HepG2 (cell line): ENCODE measurements at regions not wholly inside any gene's neighbourhood (a gene's known extent, or its start where the extent isn't known, plus 50 kb on each side); places are given as distances from the start of the nearest gene placed in this dataset.
"Not testable (repeated sequence)": the region's sequence is repeated elsewhere in the genome, so short reads cannot be mapped to it uniquely, and the experiment has no call there.

Experiments used
- ATAC-seq: fragments of 200-7000 bp; cut with Tn5 transposase; 3 replicates; pipeline ENCODE4 v1.9.1; 2020; ENCODE audit warnings: mild to moderate bottlenecking, moderate library complexity
- BruUV-seq: library from RNA; stranded (reverse); fragments of 400-500 nt; replicated peaks from 2 replicates; lab custom pipeline; 2021; lab: Mats Ljungman, UMichigan
- CTCF ChIA-PET: fragments of 300-600 bp; formaldehyde crosslinking; extraction: SDS; loops from one replicate; lab custom pipeline; 2021; ENCODE audit warnings: low total read pairs, inconsistent platforms, low intra/inter-chr PET ratio; lab: Yijun Ruan, JAX
- POLR2A ChIA-PET: fragments of 350-600 bp; sonication (Branson Sonifier 250); formaldehyde crosslinking; loops from one replicate; lab custom pipeline; 2020; ENCODE audit warnings: antibody characterized with exemption, inconsistent platforms; lab: Yijun Ruan, JAX
- DNase-seq: peaks from one replicate; pipeline ENCODE4 v3.0.0-alpha.2; 2015; ENCODE audit warnings: low spot score
- FAIRE-seq: peaks from 3 replicates; lab custom pipeline; 2011; peaks lifted over from hg19 to GRCh38; lab: Jason Lieb, UNC
- H2AFZ ChIP-seq: one replicate; pipeline ENCODE4 v1.6.1; 2011; ENCODE audit warnings: low read length, inconsistent platforms
- H3K27ac ChIP-seq: fragments of 300-600 bp; 3 replicates; pipeline ENCODE4 v1.8.0; 2011; ENCODE audit warnings: mixed run types, mild to moderate bottlenecking, mixed read lengths, low read length, inconsistent platforms; ENCODE audit not compliant: insufficient read depth; ENCODE audit errors: extremely low read length
- H3K27me3 ChIP-seq, 2 experiments: fragments of 200-600 bp in 1 of 2; 2 replicates in 1 of 2; 3 replicates in 1 of 2; pipeline versions ENCODE4 v1.6.0 to v1.8.0; 2011; ENCODE audit warnings: low read length in 2 of 2, mild to moderate bottlenecking in 2 of 2, moderate library complexity in 2 of 2, inconsistent platforms in 1 of 2; ENCODE audit not compliant: insufficient read depth in 2 of 2, control insufficient read depth in 1 of 2
- H3K36me3 ChIP-seq, 2 experiments: fragments of 200-600 bp in 1 of 2; replicated peaks in 1 of 2; 2 replicates in 1 of 2; 3 replicates in 1 of 2; pipeline versions ENCODE4 v1.5.1 to v1.8.0; 2011; ENCODE audit warnings: low read length in 2 of 2, inconsistent platforms in 1 of 2; ENCODE audit not compliant: insufficient read depth in 2 of 2, control insufficient read depth in 1 of 2
- H3K4me1 ChIP-seq: 2 replicates; pipeline ENCODE4 v1.5.1; 2012; ENCODE audit warnings: low read length, inconsistent platforms; ENCODE audit not compliant: insufficient read depth
- H3K4me2 ChIP-seq: 2 replicates; pipeline ENCODE4 v1.6.0; 2011; ENCODE audit warnings: low read depth, low read length, inconsistent platforms
- H3K4me3 ChIP-seq, 3 experiments: fragments of 200-600 bp in 1 of 3; sonication (generic), shearing (Covaris generic) in 1 of 3; replicated peaks in 1 of 3; 2 replicates each; pipeline ENCODE4 v1.5.1; 2011 to 2016; ENCODE audit warnings: low read length in 3 of 3, inconsistent platforms in 2 of 3, low read depth in 2 of 3, mild to moderate bottlenecking in 2 of 3, control low read depth in 1 of 3, mixed read lengths in 1 of 3; ENCODE audit not compliant: insufficient read depth in 1 of 3
- H3K79me2 ChIP-seq: one replicate; pipeline ENCODE4 v1.6.1; 2011; ENCODE audit warnings: low read length, inconsistent platforms; ENCODE audit not compliant: insufficient read depth
- H3K9ac ChIP-seq: 2 replicates; pipeline ENCODE4 v1.6.0; 2011; ENCODE audit warnings: mild to moderate bottlenecking, low read depth, low read length, inconsistent platforms; ENCODE audit not compliant: insufficient read depth
- H3K9me3 ChIP-seq: 2 replicates; pipeline ENCODE4 v1.5.1; 2012; ENCODE audit warnings: mild to moderate bottlenecking, low read length
- H4K20me1 ChIP-seq: 2 replicates; pipeline ENCODE4 v1.6.0; 2011; ENCODE audit warnings: inconsistent platforms, mild to moderate bottlenecking, low read length, moderate library complexity; ENCODE audit not compliant: insufficient read depth
- HNF1B ChIP-seq: sonication (generic); formaldehyde crosslinking; IDR thresholded peaks from 2 replicates; pipeline ENCODE4 v1.5.1; 2020; ENCODE audit warnings: mild to moderate bottlenecking, moderate library complexity, missing genetic modification reagents
- ZNF503 ChIP-seq: sonication (generic); formaldehyde crosslinking; IDR thresholded peaks from 2 replicates; pipeline ENCODE4 v1.4.0; 2020; ENCODE audit warnings: missing genetic modification reagents
- ZNF780A ChIP-seq: sonication (generic); formaldehyde crosslinking; IDR thresholded peaks from 2 replicates; pipeline ENCODE4 v1.8.0; 2022; ENCODE audit warnings: mild to moderate bottlenecking, missing genetic modification reagents, moderate library complexity
- WGBS: methylation state at CpG from one replicate; pipeline ENCODE4 v1.1.6; 2017; ENCODE audit warnings: low lambda C conversion rate; 5-methylcytosine and 5-hydroxymethylcytosine counted together
- in situ Hi-C: cut with HindIII; loops from 2 replicates; pipeline ENCODE4 v1.10.0; 2017; ENCODE audit warnings: low pct_unique_long_range_greater_than_20kb; ENCODE audit not compliant: extremely low pct_ligation_motif_present
- intact Hi-C: fragments of 100-400 bp; cut with micrococcal nuclease; formaldehyde crosslinking; loops from one replicate; pipeline ENCODE4 v1.10.0; 2022; ENCODE audit not compliant: unreplicated experiment

GRCh38 chr15:56540570-56540969 is 75.6 kb upstream of the MNS1 start:
- WGBS = 80% methylated on average over 16 of the region's 24 CpGs
- H3K36me3 ChIP-seq, CTCF ChIA-PET: not testable (repeated sequence)

GRCh38 chr15:56540157-56540556 is 75.2 kb upstream of the MNS1 start:
- intact Hi-C loops, ATAC-seq, H2AFZ ChIP-seq, H3K4me2 ChIP-seq, H4K20me1 ChIP-seq, H3K36me3 ChIP-seq, H3K9me3 ChIP-seq, CTCF ChIA-PET, in situ Hi-C loops, H3K4me1 ChIP-seq, POLR2A ChIA-PET, BruUV-seq, H3K27me3 ChIP-seq, H3K4me3 ChIP-seq, FAIRE-seq, H3K79me2 ChIP-seq, H3K9ac ChIP-seq, H3K27ac ChIP-seq, DNase-seq: not testable (repeated sequence)
- WGBS = 81% methylated on average over 22 of the region's 22 CpGs

More at GRCh38 chr15:56540570-56540969, 75.6 kb upstream of the MNS1 start:
- BruUV-seq, intact Hi-C loops, H3K27me3 ChIP-seq, H3K9me3 ChIP-seq, in situ Hi-C loops, H3K27ac ChIP-seq, FAIRE-seq, H3K4me2 ChIP-seq, DNase-seq, H3K9ac ChIP-seq, H3K4me3 ChIP-seq, POLR2A ChIA-PET, H3K79me2 ChIP-seq, H2AFZ ChIP-seq, H3K4me1 ChIP-seq, ATAC-seq, H4K20me1 ChIP-seq: not testable (repeated sequence)

- H3K4me1 ChIP-seq = no peaks in the 10 kb centered on the region
- no peak overlapping the region for H3K4me3 ChIP-seq
- no peak overlapping the region for H3K9ac ChIP-seq
- no peak overlapping the region for H3K4me2 ChIP-seq
- FAIRE-seq = no peak
- 61% methylated on average over 7 of the region's 7 CpGs for WGBS
- no peaks in the 10 kb centered on the region for H3K9me3 ChIP-seq
- no peaks in the 10 kb centered on the region for H3K36me3 ChIP-seq
- ATAC-seq = no peak
- DNase-seq = no peak
- CTCF ChIA-PET = no interaction called here
- H3K27me3 ChIP-seq = 0 out of 5 replicates have a peak, but pooled peaks cover 0 to 3% of the 10 kb centered on the region in 2 experiments
- no peaks in the 10 kb centered on the region for H3K79me2 ChIP-seq
- H4K20me1 ChIP-seq = no peaks in the 10 kb centered on the region
- POLR2A ChIA-PET = no interaction called here
- no TSS peak for BruUV-seq
- H3K27ac ChIP-seq = no peak overlapping the region
- intact Hi-C loops (no loop called here), in situ Hi-C loops (no loop called here)
- H2AFZ ChIP-seq = no peak overlapping the region
- no peak for TF ChIP-seq HNF1B (CRISPR knock-in tag)
- no peak for TF ChIP-seq ZNF780A (CRISPR knock-in tag)
- TF ChIP-seq ZNF503 = no peak
Observed at GRCh38 chr15:56538901-56539545, 74.1 kb upstream of the MNS1 start.
